ENCODE measurements at regions not wholly inside any gene's neighbourhood (a gene's known extent, or its start where the extent isn't known, plus 50 kb on each side); places are given as distances from the start of the nearest gene placed in this dataset.

DNA sequence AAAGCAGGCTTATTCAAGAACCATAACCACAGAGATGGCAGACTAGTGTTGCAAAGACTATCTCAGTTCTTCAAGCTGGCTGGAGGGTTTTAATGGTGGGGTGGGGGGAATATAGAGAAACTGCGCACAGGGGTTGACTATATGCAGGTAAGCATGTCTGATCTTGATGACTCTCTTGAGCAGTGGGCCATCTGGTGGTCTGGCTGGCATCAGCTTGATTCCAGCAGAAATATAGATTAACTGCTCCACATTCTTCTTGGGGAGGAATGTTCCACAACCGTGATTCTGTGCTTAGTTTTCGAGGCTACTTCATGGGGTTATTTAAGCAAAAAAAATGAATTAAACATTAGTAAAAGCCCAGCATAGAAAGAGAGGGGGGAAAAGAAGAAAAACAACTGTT lies 158.8 kb upstream of the PGR start:
- TF ChIP-seq CTCF (IDR thresholded peaks at IDR 0.05; ENCODE audit: low read length) (no peak), EZH2 (IDR thresholded peaks at IDR 0.05; ENCODE audit: borderline replicate concordance, low read length) (no peak)
